HepG2 (cell line): ENCODE measurements at regions not wholly inside any gene's neighbourhood (a gene's known extent, or its start where the extent isn't known, plus 50 kb on each side); places are given as distances from the start of the nearest gene placed in this dataset.

ENCODE experiments used
- ATAC-seq: fragments of 200-7000 bp; cut with Tn5 transposase; 3 replicates; pipeline ENCODE4 v1.9.1; 2020; ENCODE audit warnings: mild to moderate bottlenecking, moderate library complexity
- BruUV-seq: library from RNA; stranded (reverse); fragments of 400-500 nt; replicated peaks from 2 replicates; lab custom pipeline; 2021; lab: Mats Ljungman, UMichigan
- CTCF ChIA-PET: fragments of 300-600 bp; formaldehyde crosslinking; extraction: SDS; loops from one replicate; lab custom pipeline; 2021; ENCODE audit warnings: low total read pairs, inconsistent platforms, low intra/inter-chr PET ratio; lab: Yijun Ruan, JAX
- POLR2A ChIA-PET: fragments of 350-600 bp; sonication (Branson Sonifier 250); formaldehyde crosslinking; loops from one replicate; lab custom pipeline; 2020; ENCODE audit warnings: antibody characterized with exemption, inconsistent platforms; lab: Yijun Ruan, JAX
- DNase-seq: peaks from one replicate; pipeline ENCODE4 v3.0.0-alpha.2; 2015; ENCODE audit warnings: low spot score
- FAIRE-seq: peaks from 3 replicates; lab custom pipeline; 2011; peaks lifted over from hg19 to GRCh38; lab: Jason Lieb, UNC
- H2AFZ ChIP-seq: one replicate; pipeline ENCODE4 v1.6.1; 2011; ENCODE audit warnings: low read length, inconsistent platforms
- H3K27ac ChIP-seq: fragments of 300-600 bp; 3 replicates; pipeline ENCODE4 v1.8.0; 2011; ENCODE audit warnings: mixed run types, mild to moderate bottlenecking, mixed read lengths, low read length, inconsistent platforms; ENCODE audit not compliant: insufficient read depth; ENCODE audit errors: extremely low read length
- H3K27me3 ChIP-seq, 2 experiments: fragments of 200-600 bp in 1 of 2; 2 replicates in 1 of 2; 3 replicates in 1 of 2; pipeline versions ENCODE4 v1.6.0 to v1.8.0; 2011; ENCODE audit warnings: low read length in 2 of 2, mild to moderate bottlenecking in 2 of 2, moderate library complexity in 2 of 2, inconsistent platforms in 1 of 2; ENCODE audit not compliant: insufficient read depth in 2 of 2, control insufficient read depth in 1 of 2
- H3K36me3 ChIP-seq, 2 experiments: fragments of 200-600 bp in 1 of 2; replicated peaks in 1 of 2; 2 replicates in 1 of 2; 3 replicates in 1 of 2; pipeline versions ENCODE4 v1.5.1 to v1.8.0; 2011; ENCODE audit warnings: low read length in 2 of 2, inconsistent platforms in 1 of 2; ENCODE audit not compliant: insufficient read depth in 2 of 2, control insufficient read depth in 1 of 2
- H3K4me1 ChIP-seq: 2 replicates; pipeline ENCODE4 v1.5.1; 2012; ENCODE audit warnings: low read length, inconsistent platforms; ENCODE audit not compliant: insufficient read depth
- H3K4me2 ChIP-seq: 2 replicates; pipeline ENCODE4 v1.6.0; 2011; ENCODE audit warnings: low read depth, low read length, inconsistent platforms
- H3K4me3 ChIP-seq, 3 experiments: fragments of 200-600 bp in 1 of 3; sonication (generic), shearing (Covaris generic) in 1 of 3; replicated peaks in 1 of 3; 2 replicates each; pipeline ENCODE4 v1.5.1; 2011 to 2016; ENCODE audit warnings: low read length in 3 of 3, inconsistent platforms in 2 of 3, low read depth in 2 of 3, mild to moderate bottlenecking in 2 of 3, control low read depth in 1 of 3, mixed read lengths in 1 of 3; ENCODE audit not compliant: insufficient read depth in 1 of 3
- H3K79me2 ChIP-seq: one replicate; pipeline ENCODE4 v1.6.1; 2011; ENCODE audit warnings: low read length, inconsistent platforms; ENCODE audit not compliant: insufficient read depth
- H3K9ac ChIP-seq: 2 replicates; pipeline ENCODE4 v1.6.0; 2011; ENCODE audit warnings: mild to moderate bottlenecking, low read depth, low read length, inconsistent platforms; ENCODE audit not compliant: insufficient read depth
- H3K9me3 ChIP-seq: 2 replicates; pipeline ENCODE4 v1.5.1; 2012; ENCODE audit warnings: mild to moderate bottlenecking, low read length
- H4K20me1 ChIP-seq: 2 replicates; pipeline ENCODE4 v1.6.0; 2011; ENCODE audit warnings: inconsistent platforms, mild to moderate bottlenecking, low read length, moderate library complexity; ENCODE audit not compliant: insufficient read depth
- HMG20A ChIP-seq: IDR thresholded peaks from 2 replicates; pipeline ENCODE4 v1.6.1; 2016; ENCODE audit warnings: borderline replicate concordance
- IRX3 ChIP-seq: sonication (generic); formaldehyde crosslinking; IDR thresholded peaks from 2 replicates; pipeline ENCODE4 v1.8.1; 2023; ENCODE audit warnings: mild to moderate bottlenecking, low read depth, missing genetic modification reagents, borderline replicate concordance
- KLF11 ChIP-seq: IDR thresholded peaks from 2 replicates; pipeline ENCODE4 v1.6.1; 2016; ENCODE audit warnings: missing compliant biosample characterization
- SALL2 ChIP-seq: sonication (generic); formaldehyde crosslinking; IDR thresholded peaks from 2 replicates; pipeline ENCODE4 v1.8.1; 2023; ENCODE audit warnings: mild to moderate bottlenecking, missing genetic modification reagents, inconsistent platforms
- STAT5B ChIP-seq: sonication (generic); formaldehyde crosslinking; IDR thresholded peaks from 2 replicates; pipeline ENCODE4 v1.4.0; 2020; ENCODE audit warnings: missing genetic modification reagents
- ZNF24 ChIP-seq: fragments of 450-650 bp; IDR thresholded peaks from 2 replicates; pipeline ENCODE4 v1.6.1; 2017; ENCODE audit warnings: antibody characterized with exemption, mild to moderate bottlenecking
- ZNF282 ChIP-seq: fragments of 450-650 bp; IDR thresholded peaks from 2 replicates; pipeline ENCODE4 v1.6.1; 2018; ENCODE audit not compliant: partially characterized antibody
- ZNF674 ChIP-seq: sonication (generic); formaldehyde crosslinking; IDR thresholded peaks from 2 replicates; pipeline ENCODE4 v1.5.0; 2020; ENCODE audit warnings: low read depth, mild to moderate bottlenecking, missing genetic modification reagents
- WGBS: methylation state at CpG from one replicate; pipeline ENCODE4 v1.1.6; 2017; ENCODE audit warnings: low lambda C conversion rate; 5-methylcytosine and 5-hydroxymethylcytosine counted together
- in situ Hi-C: cut with HindIII; loops from 2 replicates; pipeline ENCODE4 v1.10.0; 2017; ENCODE audit warnings: low pct_unique_long_range_greater_than_20kb; ENCODE audit not compliant: extremely low pct_ligation_motif_present
- intact Hi-C: fragments of 100-400 bp; cut with micrococcal nuclease; formaldehyde crosslinking; loops from one replicate; pipeline ENCODE4 v1.10.0; 2022; ENCODE audit not compliant: unreplicated experiment
- TF ChIP-seq, protein P1 (sequence below): sonication (generic); formaldehyde crosslinking; IDR thresholded peaks from 2 replicates; pipeline ENCODE4 v1.5.0; 2020; ENCODE audit warnings: missing genetic modification reagents
- TF ChIP-seq, protein P2 (sequence below): IDR thresholded peaks from 2 replicates; pipeline ENCODE4 v1.6.1; 2016; ENCODE audit warnings: missing genetic modification reagents, missing compliant biosample characterization
- TF ChIP-seq, protein P3 (sequence below): conservative IDR thresholded peaks from 2 replicates; pipeline ENCODE4 v1.6.1; 2018; ENCODE audit warnings: missing genetic modification reagents
- TF ChIP-seq, protein P4 (sequence below): IDR thresholded peaks from 2 replicates; pipeline ENCODE4 v1.6.1; 2018; ENCODE audit warnings: missing genetic modification reagents
- TF ChIP-seq, protein P5 (sequence below): sonication (generic); formaldehyde crosslinking; IDR thresholded peaks from 2 replicates; pipeline ENCODE4 v1.4.0; 2020; ENCODE audit warnings: mild to moderate bottlenecking, low read depth, missing genetic modification reagents
- TF ChIP-seq, protein P6 (sequence below): sonication (generic); formaldehyde crosslinking; IDR thresholded peaks from 2 replicates; pipeline ENCODE4 v1.8.0; 2022; ENCODE audit warnings: missing genetic modification reagents, mild to moderate bottlenecking, inconsistent platforms, borderline replicate concordance
- TF ChIP-seq, protein P7 (sequence below): sonication (generic); formaldehyde crosslinking; IDR thresholded peaks from 2 replicates; pipeline ENCODE4 v1.4.0; 2020; ENCODE audit warnings: missing genetic modification reagents, mild to moderate bottlenecking, borderline replicate concordance

DNA sequence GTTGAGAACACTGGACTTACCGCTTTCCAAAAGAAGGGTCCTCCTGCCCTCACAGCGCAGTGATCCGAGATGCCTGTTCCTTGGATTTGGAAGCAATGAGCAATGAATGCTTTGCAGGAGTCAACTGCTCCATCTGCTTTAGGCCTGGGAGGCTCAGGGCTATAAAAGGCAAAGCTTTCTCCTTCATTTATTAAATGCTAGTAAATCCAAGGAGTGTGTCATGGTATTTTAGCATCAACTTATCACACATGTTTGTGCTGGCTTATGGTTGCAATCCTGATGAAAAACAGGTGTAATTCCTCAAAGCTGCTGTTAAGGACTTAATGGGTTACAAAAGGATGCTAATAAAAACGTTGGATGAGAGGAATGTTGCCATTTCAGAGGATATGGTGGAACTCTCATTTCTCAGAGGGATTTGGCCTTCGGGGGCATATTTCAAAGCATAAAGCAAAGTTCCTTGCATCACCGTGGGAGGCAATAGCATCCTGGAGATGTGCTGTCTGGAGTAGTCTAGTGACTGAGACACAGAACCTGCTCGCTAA is 158.5 kb upstream of the TPM1 start:
- WGBS: 93% methylated on average over 6 of the region's 7 CpGs
- no peak overlapping the region for H2AFZ ChIP-seq
- no peaks in the 10 kb centered on the region for H4K20me1 ChIP-seq
- H3K79me2 ChIP-seq: no peaks in the 10 kb centered on the region
- no peak for DNase-seq
- no peaks in the 10 kb centered on the region for H3K36me3 ChIP-seq
- intact Hi-C loops: no loop called here
- no peak overlapping the region for H3K4me3 ChIP-seq
- ChIA-PET POLR2A (no interaction called here), CTCF (no interaction called here)
- no peak overlapping the region for H3K4me2 ChIP-seq
- BruUV-seq: no TSS peak
- H3K9me3 ChIP-seq: no peaks in the 10 kb centered on the region
- no peak overlapping the region for H3K9ac ChIP-seq
- in situ Hi-C loops: no loop called here
- FAIRE-seq: no peak
- no peak for ATAC-seq
- H3K27ac ChIP-seq: no peak overlapping the region
- H3K27me3 ChIP-seq: no peaks in the 10 kb centered on the region
- peaks cover 64% of the 10 kb centered on the region for H3K4me1 ChIP-seq
- no peak for TF ChIP-seq IRX3
- no peak for TF ChIP-seq ZNF24
- TF ChIP-seq HMG20A: no peak
- TF ChIP-seq, protein P1, sequence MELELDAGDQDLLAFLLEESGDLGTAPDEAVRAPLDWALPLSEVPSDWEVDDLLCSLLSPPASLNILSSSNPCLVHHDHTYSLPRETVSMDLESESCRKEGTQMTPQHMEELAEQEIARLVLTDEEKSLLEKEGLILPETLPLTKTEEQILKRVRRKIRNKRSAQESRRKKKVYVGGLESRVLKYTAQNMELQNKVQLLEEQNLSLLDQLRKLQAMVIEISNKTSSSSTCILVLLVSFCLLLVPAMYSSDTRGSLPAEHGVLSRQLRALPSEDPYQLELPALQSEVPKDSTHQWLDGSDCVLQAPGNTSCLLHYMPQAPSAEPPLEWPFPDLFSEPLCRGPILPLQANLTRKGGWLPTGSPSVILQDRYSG (CRISPR knock-in tag): no peak
- TF ChIP-seq, protein P2, sequence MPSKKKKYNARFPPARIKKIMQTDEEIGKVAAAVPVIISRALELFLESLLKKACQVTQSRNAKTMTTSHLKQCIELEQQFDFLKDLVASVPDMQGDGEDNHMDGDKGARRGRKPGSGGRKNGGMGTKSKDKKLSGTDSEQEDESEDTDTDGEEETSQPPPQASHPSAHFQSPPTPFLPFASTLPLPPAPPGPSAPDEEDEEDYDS (CRISPR knock-in tag): no peak
- no peak for TF ChIP-seq STAT5B (CRISPR knock-in tag)
- TF ChIP-seq SALL2 (CRISPR knock-in tag): no peak
- TF ChIP-seq, protein P3, sequence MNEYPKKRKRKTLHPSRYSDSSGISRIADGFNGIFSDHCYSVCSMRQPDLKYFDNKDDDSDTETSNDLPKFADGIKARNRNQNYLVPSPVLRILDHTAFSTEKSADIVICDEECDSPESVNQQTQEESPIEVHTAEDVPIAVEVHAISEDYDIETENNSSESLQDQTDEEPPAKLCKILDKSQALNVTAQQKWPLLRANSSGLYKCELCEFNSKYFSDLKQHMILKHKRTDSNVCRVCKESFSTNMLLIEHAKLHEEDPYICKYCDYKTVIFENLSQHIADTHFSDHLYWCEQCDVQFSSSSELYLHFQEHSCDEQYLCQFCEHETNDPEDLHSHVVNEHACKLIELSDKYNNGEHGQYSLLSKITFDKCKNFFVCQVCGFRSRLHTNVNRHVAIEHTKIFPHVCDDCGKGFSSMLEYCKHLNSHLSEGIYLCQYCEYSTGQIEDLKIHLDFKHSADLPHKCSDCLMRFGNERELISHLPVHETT (CRISPR knock-in tag): no peak
- TF ChIP-seq, protein P4, sequence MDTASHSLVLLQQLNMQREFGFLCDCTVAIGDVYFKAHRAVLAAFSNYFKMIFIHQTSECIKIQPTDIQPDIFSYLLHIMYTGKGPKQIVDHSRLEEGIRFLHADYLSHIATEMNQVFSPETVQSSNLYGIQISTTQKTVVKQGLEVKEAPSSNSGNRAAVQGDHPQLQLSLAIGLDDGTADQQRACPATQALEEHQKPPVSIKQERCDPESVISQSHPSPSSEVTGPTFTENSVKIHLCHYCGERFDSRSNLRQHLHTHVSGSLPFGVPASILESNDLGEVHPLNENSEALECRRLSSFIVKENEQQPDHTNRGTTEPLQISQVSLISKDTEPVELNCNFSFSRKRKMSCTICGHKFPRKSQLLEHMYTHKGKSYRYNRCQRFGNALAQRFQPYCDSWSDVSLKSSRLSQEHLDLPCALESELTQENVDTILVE (CRISPR knock-in tag): no peak
- no peak for TF ChIP-seq KLF11 (CRISPR knock-in tag)
- TF ChIP-seq ZNF674 (CRISPR knock-in tag): no peak
- TF ChIP-seq, protein P5, sequence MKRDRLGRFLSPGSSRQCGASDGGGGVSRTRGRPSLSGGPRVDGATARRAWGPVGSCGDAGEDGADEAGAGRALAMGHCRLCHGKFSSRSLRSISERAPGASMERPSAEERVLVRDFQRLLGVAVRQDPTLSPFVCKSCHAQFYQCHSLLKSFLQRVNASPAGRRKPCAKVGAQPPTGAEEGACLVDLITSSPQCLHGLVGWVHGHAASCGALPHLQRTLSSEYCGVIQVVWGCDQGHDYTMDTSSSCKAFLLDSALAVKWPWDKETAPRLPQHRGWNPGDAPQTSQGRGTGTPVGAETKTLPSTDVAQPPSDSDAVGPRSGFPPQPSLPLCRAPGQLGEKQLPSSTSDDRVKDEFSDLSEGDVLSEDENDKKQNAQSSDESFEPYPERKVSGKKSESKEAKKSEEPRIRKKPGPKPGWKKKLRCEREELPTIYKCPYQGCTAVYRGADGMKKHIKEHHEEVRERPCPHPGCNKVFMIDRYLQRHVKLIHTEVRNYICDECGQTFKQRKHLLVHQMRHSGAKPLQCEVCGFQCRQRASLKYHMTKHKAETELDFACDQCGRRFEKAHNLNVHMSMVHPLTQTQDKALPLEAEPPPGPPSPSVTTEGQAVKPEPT (CRISPR knock-in tag): no peak
- TF ChIP-seq, protein P6, sequence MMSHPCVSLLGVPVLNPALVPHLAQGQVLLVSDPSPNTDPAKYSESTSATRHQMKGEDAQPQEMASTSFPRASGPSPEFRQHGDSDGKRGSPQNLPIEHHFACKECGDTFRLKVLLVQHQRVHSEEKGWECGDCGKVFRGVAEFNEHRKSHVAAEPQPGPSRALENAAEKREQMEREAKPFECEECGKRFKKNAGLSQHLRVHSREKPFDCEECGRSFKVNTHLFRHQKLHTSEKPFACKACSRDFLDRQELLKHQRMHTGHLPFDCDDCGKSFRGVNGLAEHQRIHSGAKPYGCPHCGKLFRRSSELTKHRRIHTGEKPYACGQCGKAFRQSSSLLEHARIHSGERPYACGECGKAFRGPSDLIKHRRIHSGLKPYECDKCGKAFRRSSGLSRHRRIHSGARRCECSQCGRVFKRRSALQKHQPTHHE (CRISPR knock-in tag): no peak
- TF ChIP-seq, protein P7, sequence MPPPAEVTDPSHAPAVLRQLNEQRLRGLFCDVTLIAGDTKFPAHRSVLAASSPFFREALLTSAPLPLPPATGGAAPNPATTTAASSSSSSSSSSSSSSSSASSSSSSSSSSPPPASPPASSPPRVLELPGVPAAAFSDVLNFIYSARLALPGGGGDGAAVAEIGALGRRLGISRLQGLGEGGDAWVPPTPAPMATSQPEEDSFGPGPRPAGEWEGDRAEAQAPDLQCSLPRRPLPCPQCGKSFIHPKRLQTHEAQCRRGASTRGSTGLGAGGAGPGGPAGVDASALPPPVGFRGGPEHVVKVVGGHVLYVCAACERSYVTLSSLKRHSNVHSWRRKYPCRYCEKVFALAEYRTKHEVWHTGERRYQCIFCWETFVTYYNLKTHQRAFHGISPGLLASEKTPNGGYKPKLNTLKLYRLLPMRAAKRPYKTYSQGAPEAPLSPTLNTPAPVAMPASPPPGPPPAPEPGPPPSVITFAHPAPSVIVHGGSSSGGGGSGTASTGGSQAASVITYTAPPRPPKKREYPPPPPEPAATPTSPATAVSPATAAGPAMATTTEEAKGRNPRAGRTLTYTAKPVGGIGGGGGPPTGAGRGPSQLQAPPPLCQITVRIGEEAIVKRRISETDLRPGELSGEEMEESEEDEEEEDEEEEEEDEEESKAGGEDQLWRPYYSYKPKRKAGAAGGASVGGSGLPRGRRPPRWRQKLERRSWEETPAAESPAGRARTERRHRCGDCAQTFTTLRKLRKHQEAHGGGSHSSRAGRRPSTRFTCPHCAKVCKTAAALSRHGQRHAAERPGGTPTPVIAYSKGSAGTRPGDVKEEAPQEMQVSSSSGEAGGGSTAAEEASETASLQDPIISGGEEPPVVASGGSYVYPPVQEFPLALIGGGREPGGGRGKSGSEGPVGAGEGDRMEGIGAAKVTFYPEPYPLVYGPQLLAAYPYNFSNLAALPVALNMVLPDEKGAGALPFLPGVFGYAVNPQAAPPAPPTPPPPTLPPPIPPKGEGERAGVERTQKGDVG: no peak
- no peak for TF ChIP-seq ZNF282
